Suprapubic skin (tissue), 4 donors: ENCODE measurements at regions not wholly inside any gene's neighbourhood (a gene's known extent, or its start where the extent isn't known, plus 50 kb on each side); places are given as distances from the start of the nearest gene placed in this dataset.

Experiments used
- POLR2A ChIP-seq, 2 donors: fragments of 450-650 bp; IDR thresholded peaks; one replicate each; pipeline ENCODE4 v1.6.1; 2017; ENCODE audit warnings: antibody characterized with exemption in 2 of 2, mild to moderate bottlenecking in 2 of 2, moderate library complexity in 2 of 2
- POLR2AphosphoS5 ChIP-seq, 3 donors: sonication (generic); formaldehyde crosslinking; IDR thresholded peaks; one replicate each; pipeline ENCODE4 v1.6.1; 2017; ENCODE audit warnings: antibody characterized with exemption in 3 of 3
- TF ChIP-seq, protein P1 (sequence below), 2 donors: fragments of 200-600 bp in 1 of 2; fragments of 450-650 bp in 1 of 2; sonication (generic) in 1 of 2; IDR thresholded peaks; one replicate each; pipeline ENCODE4 v1.5.1; 2016 to 2019; ENCODE audit warnings: antibody characterized with exemption in 2 of 2, mild to moderate bottlenecking in 1 of 2, moderate library complexity in 1 of 2

DNA sequence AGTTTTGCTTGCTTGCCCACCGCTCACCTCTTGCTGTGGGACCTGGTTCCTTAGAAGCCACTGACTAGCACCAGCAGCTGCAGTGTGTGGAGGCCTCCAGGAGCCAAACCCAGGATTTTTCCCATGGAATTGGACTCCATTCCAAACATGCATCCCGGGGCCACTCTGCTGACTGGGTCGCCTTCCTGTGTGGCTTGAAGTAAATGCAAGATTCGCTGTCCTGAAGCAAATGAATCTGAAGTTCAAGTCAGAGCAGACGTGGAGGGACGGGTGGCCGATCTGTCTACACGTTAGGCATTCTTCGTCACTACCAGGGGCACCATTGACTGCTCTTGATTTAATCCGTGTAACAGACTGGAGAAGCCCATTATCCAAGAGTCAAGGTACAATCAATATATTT, 109.0 kb downstream of the SHOX start:
- TF ChIP-seq, protein P1, sequence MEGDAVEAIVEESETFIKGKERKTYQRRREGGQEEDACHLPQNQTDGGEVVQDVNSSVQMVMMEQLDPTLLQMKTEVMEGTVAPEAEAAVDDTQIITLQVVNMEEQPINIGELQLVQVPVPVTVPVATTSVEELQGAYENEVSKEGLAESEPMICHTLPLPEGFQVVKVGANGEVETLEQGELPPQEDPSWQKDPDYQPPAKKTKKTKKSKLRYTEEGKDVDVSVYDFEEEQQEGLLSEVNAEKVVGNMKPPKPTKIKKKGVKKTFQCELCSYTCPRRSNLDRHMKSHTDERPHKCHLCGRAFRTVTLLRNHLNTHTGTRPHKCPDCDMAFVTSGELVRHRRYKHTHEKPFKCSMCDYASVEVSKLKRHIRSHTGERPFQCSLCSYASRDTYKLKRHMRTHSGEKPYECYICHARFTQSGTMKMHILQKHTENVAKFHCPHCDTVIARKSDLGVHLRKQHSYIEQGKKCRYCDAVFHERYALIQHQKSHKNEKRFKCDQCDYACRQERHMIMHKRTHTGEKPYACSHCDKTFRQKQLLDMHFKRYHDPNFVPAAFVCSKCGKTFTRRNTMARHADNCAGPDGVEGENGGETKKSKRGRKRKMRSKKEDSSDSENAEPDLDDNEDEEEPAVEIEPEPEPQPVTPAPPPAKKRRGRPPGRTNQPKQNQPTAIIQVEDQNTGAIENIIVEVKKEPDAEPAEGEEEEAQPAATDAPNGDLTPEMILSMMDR (IDR thresholded peaks at IDR 0.05) = no peak
- TF ChIP-seq POLR2A (IDR thresholded peaks at IDR 0.05) (no peak), POLR2AphosphoS5 (IDR thresholded peaks at IDR 0.05) (no peak)
